GM23338 (cell line): ENCODE measurements at regions not wholly inside any gene's neighbourhood (a gene's known extent, or its start where the extent isn't known, plus 50 kb on each side); places are given as distances from the start of the nearest gene placed in this dataset.
A peak's percentile ranks its signal among the peaks of the same experiment; 100 is the strongest.

ENCODE experiments used
- ATAC-seq: fragments of 200-7000 bp; cut with Tn5 transposase; 3 replicates; pipeline ENCODE4 v1.9.1; 2020
- DNase-seq: peaks from one replicate; pipeline ENCODE4 v3.0.0-alpha.2; 2015; ENCODE audit warnings: low spot score
- H2AFZ ChIP-seq: fragments of 200-600 bp; sonication (generic); 2 replicates; pipeline ENCODE4 v1.8.0; 2016; ENCODE audit warnings: antibody characterized with exemption, mild to moderate bottlenecking, moderate library complexity
- H3F3A ChIP-seq: fragments of 200-600 bp; sonication (generic); replicated peaks from 2 replicates; pipeline ENCODE4 v1.8.0; 2017; ENCODE audit warnings: antibody characterized with exemption, mixed run types, low read depth
- H3K27ac ChIP-seq: fragments of 200-600 bp; sonication (generic); 2 replicates; pipeline ENCODE4 v1.6.1; 2016; ENCODE audit warnings: low read depth
- H3K27me3 ChIP-seq: fragments of 200-600 bp; sonication (generic); 2 replicates; pipeline ENCODE4 v1.8.0; 2016; ENCODE audit warnings: mild to moderate bottlenecking, mixed run types, moderate library complexity; ENCODE audit not compliant: insufficient read depth
- H3K36me3 ChIP-seq: fragments of 200-600 bp; sonication (generic); 2 replicates; pipeline ENCODE4 v1.8.0; 2016; ENCODE audit warnings: mild to moderate bottlenecking; ENCODE audit not compliant: insufficient read depth
- H3K4me1 ChIP-seq: fragments of 200-600 bp; sonication (generic); 2 replicates; pipeline ENCODE4 v1.8.0; 2016; ENCODE audit warnings: mild to moderate bottlenecking, moderate library complexity; ENCODE audit not compliant: insufficient read depth
- H3K4me2 ChIP-seq: fragments of 200-600 bp; sonication (generic); 2 replicates; pipeline ENCODE4 v1.7.1; 2017; ENCODE audit warnings: mixed run types
- H3K4me3 ChIP-seq: fragments of 200-600 bp; sonication (generic); 2 replicates; pipeline ENCODE4 v1.6.1; 2016; ENCODE audit warnings: mixed run types
- H3K79me2 ChIP-seq: fragments of 200-600 bp; sonication (generic); replicated peaks from 2 replicates; pipeline ENCODE4 v1.8.0; 2017; ENCODE audit warnings: mild to moderate bottlenecking; ENCODE audit not compliant: insufficient read depth
- H3K9me2 ChIP-seq: fragments of 200-600 bp; sonication (generic); 2 replicates; pipeline ENCODE4 v1.8.0; 2017; ENCODE audit not compliant: insufficient read depth
- H4K20me1 ChIP-seq: fragments of 200-600 bp; sonication (generic); replicated peaks from 2 replicates; pipeline ENCODE4 v1.8.0; 2017; ENCODE audit warnings: mild to moderate bottlenecking; ENCODE audit not compliant: insufficient read depth
- H3K27ac Mint-ChIP-seq: 2 replicates; pipeline ENCODE4 v1.8.0; 2020; ENCODE audit warnings: inconsistent platforms, mild to moderate bottlenecking, moderate library complexity, mixed read lengths
- H3K27me3 Mint-ChIP-seq: 3 replicates; pipeline ENCODE4 v1.8.0; 2022; ENCODE audit warnings: low read depth, mild to moderate bottlenecking, moderate library complexity, mixed read lengths, inconsistent platforms; ENCODE audit not compliant: insufficient read depth, poor library complexity
- H3K36me3 Mint-ChIP-seq: 3 replicates; pipeline ENCODE4 v1.8.0; 2021; ENCODE audit warnings: low read depth, mild to moderate bottlenecking, inconsistent platforms, moderate library complexity, mixed read lengths
- H3K4me1 Mint-ChIP-seq: 3 replicates; pipeline ENCODE4 v1.8.0; 2020; ENCODE audit warnings: mild to moderate bottlenecking, inconsistent platforms, mixed read lengths
- H3K4me3 Mint-ChIP-seq: 3 replicates; pipeline ENCODE4 v1.8.0; 2021; ENCODE audit warnings: moderate library complexity, mild to moderate bottlenecking, inconsistent platforms, mixed read lengths
- H3K9me3 Mint-ChIP-seq: 3 replicates; pipeline ENCODE4 v1.8.0; 2020; ENCODE audit warnings: moderate library complexity, mild to moderate bottlenecking, inconsistent platforms, mixed read lengths
- EZH2 ChIP-seq: fragments of 200-600 bp; sonication (generic); IDR thresholded peaks from one replicate; pipeline ENCODE4 v1.8.0; 2017; ENCODE audit warnings: antibody characterized with exemption, mild to moderate bottlenecking, low read depth; ENCODE audit not compliant: unreplicated experiment
- EZH2phosphoT487 ChIP-seq: fragments of 200-600 bp; sonication (generic); IDR thresholded peaks from one replicate; pipeline ENCODE4 v1.8.1; 2018; ENCODE audit warnings: antibody characterized with exemption; ENCODE audit not compliant: unreplicated experiment
- JUNB ChIP-seq: IDR thresholded peaks from one replicate; pipeline ENCODE4 v1.6.1; 2016; ENCODE audit warnings: antibody characterized with exemption; ENCODE audit not compliant: unreplicated experiment
- ZNF114 ChIP-seq: fragments of 250-450 bp; sonication (Bioruptor Pico); IDR thresholded peaks from 2 replicates; pipeline ENCODE4 v1.5.0; 2020; ENCODE audit warnings: mild to moderate bottlenecking, moderate library complexity
- ZNF331 ChIP-seq: fragments of 250-450 bp; sonication (Bioruptor Pico); IDR thresholded peaks from 2 replicates; pipeline ENCODE4 v1.5.0; 2020; ENCODE audit warnings: low read depth, mild to moderate bottlenecking, moderate library complexity
- ZNF462 ChIP-seq: fragments of 250-450 bp; sonication (Bioruptor Pico); IDR thresholded peaks from 2 replicates; pipeline ENCODE4 v1.5.0; 2020; ENCODE audit warnings: mild to moderate bottlenecking, moderate library complexity
- TF ChIP-seq, protein P1 (sequence below), 2 experiments: fragments of 200-600 bp in 1 of 2; sonication (generic) in 1 of 2; conservative IDR thresholded peaks; 2 replicates each; pipeline versions ENCODE4 v1.5.1 to v1.6.1; 2016 to 2017; ENCODE audit warnings: antibody characterized with exemption in 2 of 2, low read depth in 2 of 2, mild to moderate bottlenecking in 2 of 2, moderate library complexity in 1 of 2

- ATAC-seq (no peak), DNase-seq (no peak)
- peak overlapping the region; percentile 56; the same call in 1 of the 2 replicates for H2AFZ ChIP-seq
- no peaks in the 10 kb centered on the region for H3K27me3 ChIP-seq
- H3K4me3 Mint-ChIP-seq = no peak overlapping the region
- H4K20me1 ChIP-seq = no peaks in the 10 kb centered on the region
- TF ChIP-seq ZNF462 (CRISPR knock-in tag) (no peak), EZH2 (no peak), ZNF114 (CRISPR knock-in tag) (no peak), EZH2phosphoT487 (no peak), JUNB (no peak), ZNF331 (CRISPR knock-in tag) (no peak)
- TF ChIP-seq, protein P1, sequence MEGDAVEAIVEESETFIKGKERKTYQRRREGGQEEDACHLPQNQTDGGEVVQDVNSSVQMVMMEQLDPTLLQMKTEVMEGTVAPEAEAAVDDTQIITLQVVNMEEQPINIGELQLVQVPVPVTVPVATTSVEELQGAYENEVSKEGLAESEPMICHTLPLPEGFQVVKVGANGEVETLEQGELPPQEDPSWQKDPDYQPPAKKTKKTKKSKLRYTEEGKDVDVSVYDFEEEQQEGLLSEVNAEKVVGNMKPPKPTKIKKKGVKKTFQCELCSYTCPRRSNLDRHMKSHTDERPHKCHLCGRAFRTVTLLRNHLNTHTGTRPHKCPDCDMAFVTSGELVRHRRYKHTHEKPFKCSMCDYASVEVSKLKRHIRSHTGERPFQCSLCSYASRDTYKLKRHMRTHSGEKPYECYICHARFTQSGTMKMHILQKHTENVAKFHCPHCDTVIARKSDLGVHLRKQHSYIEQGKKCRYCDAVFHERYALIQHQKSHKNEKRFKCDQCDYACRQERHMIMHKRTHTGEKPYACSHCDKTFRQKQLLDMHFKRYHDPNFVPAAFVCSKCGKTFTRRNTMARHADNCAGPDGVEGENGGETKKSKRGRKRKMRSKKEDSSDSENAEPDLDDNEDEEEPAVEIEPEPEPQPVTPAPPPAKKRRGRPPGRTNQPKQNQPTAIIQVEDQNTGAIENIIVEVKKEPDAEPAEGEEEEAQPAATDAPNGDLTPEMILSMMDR (conservative IDR thresholded peaks at IDR 0.05; ENCODE audit: low read depth in 2 of 2) = peak in 1 of 2 experiments; percentile 36; a peak in 2 of 4 replicates
- H3K4me3 ChIP-seq = no peak overlapping the region
- no peaks in the 10 kb centered on the region for H3K9me3 Mint-ChIP-seq
- H3F3A ChIP-seq = no peaks in the 10 kb centered on the region
- H3K27ac ChIP-seq = no peak overlapping the region
- no peaks in the 10 kb centered on the region for H3K36me3 ChIP-seq
- H3K9me2 ChIP-seq = no peaks in the 10 kb centered on the region; the same call in 1 of the 2 replicates
- no peaks in the 10 kb centered on the region for H3K36me3 Mint-ChIP-seq
- H3K4me1 Mint-ChIP-seq = no peaks in the 10 kb centered on the region; the same call in 2 of the 3 replicates
- peaks cover 3% of the 10 kb centered on the region for H3K27me3 Mint-ChIP-seq
- no peak overlapping the region for H3K4me2 ChIP-seq
- no peaks in the 10 kb centered on the region for H3K79me2 ChIP-seq
- no peaks in the 10 kb centered on the region for H3K4me1 ChIP-seq
- H3K27ac Mint-ChIP-seq = no peak overlapping the region
Measured at GRCh38 chr11:130666781-130667251, 218.4 kb downstream of the ADAMTS15 start.
